ENCODE measurements at regions not wholly inside any gene's neighbourhood (a gene's known extent, or its start where the extent isn't known, plus 50 kb on each side); places are given as distances from the start of the nearest gene placed in this dataset.

GRCh38 chr22:27097506-27097905, 440.1 kb downstream of the MIAT start (continued):
- TF ChIP-seq CHD7 (IDR thresholded peaks at IDR 0.05; ENCODE audit: insufficient replicate concordance, low read length) (no peak), POLR2A (IDR thresholded peaks at IDR 0.05; ENCODE audit: control extremely low read depth in 1 of 2, low read depth in 2 of 2, low read length in 2 of 2) (no peak), JUND (IDR thresholded peaks at IDR 0.05; ENCODE audit: low read length) (no peak), SUZ12 (IDR thresholded peaks at IDR 0.05; ENCODE audit: low read length) (no peak), ZNF274 (IDR thresholded peaks at IDR 0.05; ENCODE audit: borderline replicate concordance, extremely low read depth, low read length) (no peak), TEAD4 (IDR thresholded peaks at IDR 0.05; ENCODE audit: low read depth, low read length) (no peak), E2F6 (IDR thresholded peaks at IDR 0.05) (no peak), FOSL1 (IDR thresholded peaks at IDR 0.05; ENCODE audit: insufficient read depth, low read depth, low read length) (no peak), KDM1A (IDR thresholded peaks at IDR 0.05; ENCODE audit: borderline replicate concordance, low read length) (no peak), EGR1 (IDR thresholded peaks at IDR 0.05; ENCODE audit: borderline replicate concordance, low read depth, low read length) (no peak), SIX5 (IDR thresholded peaks at IDR 0.05; ENCODE audit: low read depth, low read length) (no peak), TCF12 (IDR thresholded peaks at IDR 0.05; ENCODE audit: low read depth, low read length) (no peak)

Data from H1 (cell line).